GM19467 (cell line): ENCODE measurements at regions not wholly inside any gene's neighbourhood (a gene's known extent, or its start where the extent isn't known, plus 50 kb on each side); places are given as distances from the start of the nearest gene placed in this dataset.
"Not testable (repeated sequence)": the region's sequence is repeated elsewhere in the genome, so short reads cannot be mapped to it uniquely, and the experiment has no call there.

Source experiments
- ATAC-seq: cut with Tn5 transposase; IDR thresholded peaks from one replicate; pipeline ENCODE4 v1.9.1; 2021; ENCODE audit warnings: mild to moderate bottlenecking, moderate library complexity; ENCODE audit not compliant: unreplicated experiment

DNA sequence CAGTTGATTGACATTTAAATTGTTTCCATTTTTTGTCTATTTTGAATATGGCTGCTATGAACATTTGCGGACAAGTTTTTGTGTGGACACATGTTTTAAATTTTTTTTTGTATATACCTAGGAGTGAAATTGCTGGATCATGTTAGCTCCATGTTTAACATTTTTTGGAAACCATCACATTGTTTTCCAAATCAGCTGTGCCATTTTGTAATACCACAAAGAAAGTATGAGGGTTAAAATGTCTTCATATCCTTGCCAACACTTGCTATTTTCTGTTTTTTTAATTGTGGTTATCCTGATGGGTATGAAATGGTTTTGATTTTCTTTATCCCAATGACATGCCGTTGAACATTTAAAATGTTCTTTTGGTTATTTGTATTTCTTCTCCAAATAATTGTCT is 52.1 kb downstream of the CARTPT start:
- no peak for ATAC-seq

DNA sequence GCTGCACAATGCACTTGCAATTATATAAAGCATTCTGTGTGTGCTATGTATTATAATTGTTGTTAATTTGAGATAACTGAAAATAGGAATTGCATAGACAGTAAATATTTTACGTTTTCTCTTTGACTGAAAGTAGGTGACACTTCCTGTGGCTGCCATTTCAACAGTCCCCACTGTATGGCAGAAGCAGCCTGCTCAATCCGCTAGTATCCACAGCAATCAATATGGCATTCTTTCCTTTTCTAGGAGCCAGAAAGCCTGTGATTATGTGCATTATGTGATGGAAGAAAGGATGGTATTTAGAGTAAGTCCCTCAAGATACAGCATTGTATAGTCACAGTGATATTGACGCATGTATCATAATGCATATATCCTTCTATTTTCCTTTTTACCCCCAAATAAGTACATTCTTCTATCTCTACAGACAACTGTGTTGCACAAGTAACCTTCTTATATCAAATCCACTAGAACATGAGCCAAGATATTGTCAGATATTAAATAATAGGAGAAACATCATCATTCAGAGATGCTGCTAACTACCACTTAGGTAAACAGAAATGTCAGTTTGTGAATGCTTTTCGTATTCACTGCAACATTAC is 59.7 kb downstream of the CARTPT start:
- no peak for ATAC-seq

DNA sequence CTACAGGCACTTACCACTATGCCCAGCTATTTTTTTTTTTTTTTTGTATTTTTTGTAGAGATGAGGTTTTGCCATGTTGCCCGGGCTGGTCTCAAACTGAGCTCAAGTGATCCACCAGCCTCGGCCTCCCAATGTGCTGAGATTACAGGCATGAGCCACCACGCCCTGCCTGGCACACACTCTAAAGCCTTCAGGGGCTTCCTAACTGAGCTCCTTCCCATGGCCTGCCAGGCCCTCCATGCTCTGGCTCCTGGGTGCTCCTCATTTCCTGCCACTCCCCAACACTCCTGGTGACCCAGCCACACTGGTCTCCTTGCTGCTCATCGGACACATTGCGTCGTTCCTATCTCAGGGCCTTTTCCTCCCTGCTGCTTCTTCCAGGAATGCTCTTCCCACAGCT is 61.5 kb downstream of the CARTPT start:
- no peak for ATAC-seq

DNA sequence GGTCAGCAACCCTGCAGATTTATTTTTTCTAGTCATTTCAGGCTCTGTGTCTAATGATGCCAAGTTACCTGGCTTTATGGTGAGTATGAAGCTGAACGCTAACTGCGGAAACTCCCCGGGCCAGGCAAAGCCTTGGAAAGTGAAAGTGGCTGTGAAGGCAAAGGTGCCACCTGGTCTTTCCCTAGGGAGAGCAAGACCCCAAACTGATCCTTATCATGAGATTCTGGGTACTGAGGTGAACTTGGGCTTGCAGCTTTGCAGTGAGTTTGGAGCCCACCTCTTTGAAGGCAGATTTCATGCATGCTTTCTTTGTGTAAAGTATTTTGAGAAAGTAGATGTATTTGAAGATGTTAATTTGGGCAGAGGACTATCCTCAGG is 63.3 kb downstream of the CARTPT start:
- no peak for ATAC-seq

DNA sequence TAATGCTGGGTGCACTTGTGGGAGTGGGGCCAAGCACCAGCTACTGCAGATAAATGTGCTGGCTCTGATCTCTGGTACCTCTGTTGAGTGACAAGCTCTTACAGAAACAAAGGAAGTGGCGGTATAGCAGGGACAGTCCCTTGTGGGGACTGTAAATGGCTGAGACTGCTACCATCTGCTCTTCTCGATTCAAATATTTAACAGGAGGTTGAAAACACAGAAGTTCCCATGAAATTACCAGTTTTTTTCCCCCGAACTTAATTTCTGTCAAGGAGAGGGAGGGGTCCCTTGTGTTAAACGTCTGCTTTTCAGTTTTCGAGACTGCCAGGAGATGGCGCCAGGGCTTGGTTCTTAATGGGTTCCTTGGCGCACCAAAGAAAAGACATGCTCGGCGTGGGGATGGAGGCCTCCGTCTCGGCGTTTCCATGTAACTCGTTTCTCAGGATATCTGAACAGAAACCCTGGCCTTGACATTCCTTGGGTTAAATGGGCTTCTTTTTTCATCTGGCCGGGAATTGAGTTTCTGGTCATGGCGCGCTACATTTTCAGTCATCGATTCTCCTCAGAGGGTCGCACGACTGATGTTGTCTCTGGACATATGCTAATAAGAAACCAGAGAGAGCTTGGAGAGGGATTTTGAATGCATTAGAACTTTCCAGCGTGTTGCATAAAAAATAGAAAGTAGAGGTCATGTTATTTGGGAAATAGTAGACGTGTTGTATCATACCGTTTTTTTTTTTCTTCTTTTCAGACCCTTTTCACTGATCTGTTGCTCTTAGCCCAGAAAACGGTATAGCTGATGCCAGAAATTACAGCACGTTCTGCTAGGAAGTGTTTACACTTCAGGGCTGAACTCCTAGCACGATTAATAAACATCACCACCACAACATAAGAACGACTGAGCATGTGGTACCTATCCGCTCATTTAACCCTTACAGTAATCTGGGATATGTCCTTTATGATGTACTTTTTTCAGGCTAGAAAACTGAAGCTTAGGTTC is 64.0 kb downstream of the CARTPT start:
- peak; percentile 94 for ATAC-seq

DNA sequence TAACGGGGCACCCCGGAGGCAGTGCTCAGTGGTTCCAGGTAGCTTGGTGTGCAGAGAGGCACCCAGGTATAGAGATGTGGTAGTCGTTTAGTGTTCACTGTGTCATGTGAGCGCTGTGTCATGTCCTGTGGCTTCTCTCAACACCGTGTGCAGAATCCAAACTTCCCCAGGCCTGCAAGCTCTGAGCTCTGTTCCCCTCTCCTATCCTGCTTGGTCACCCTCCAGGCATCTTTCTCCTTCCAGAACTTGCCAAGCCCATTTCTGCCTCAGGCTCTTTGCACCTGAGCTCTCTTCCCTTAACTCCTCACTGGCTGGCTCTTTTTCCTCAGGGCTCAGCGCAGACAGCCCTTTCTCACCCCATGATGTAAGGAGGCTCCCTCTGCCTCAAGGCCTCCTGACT is 64.8 kb downstream of the CARTPT start:
- ATAC-seq, result no peak

DNA sequence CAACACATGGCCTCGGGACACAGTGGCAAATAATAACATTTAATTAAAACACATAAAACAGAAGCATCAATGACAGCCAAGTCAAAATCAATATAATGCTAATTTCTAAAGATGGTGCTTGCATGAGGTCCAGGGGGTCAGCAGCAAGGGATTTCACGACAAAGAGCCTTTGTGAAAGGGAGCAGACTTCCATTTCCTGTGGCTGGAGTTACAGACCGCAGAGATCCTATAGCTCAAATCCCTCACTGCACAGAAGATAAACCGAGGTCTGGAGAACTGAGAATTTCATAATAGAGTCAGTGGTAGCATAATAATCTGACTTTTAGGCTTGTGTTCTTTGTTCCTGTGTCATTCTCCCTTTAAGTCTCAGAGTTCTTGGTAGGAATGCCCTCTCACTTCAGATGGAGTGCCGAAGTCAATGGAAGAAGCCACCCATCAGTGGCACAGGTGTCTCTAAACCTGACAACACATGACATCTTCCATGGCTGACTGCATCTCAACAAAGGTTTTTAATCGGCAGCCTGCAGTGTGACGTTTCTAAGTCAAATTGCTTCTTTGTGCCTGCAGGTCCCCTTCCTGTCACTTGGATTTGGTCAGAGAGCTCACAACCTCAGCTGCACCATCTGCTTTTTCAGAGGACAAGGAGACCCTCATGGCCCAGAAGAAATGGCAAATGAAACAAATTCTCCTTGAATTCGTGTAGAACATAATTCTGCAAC is 67.4 kb downstream of the CARTPT start:
- no peak for ATAC-seq

DNA sequence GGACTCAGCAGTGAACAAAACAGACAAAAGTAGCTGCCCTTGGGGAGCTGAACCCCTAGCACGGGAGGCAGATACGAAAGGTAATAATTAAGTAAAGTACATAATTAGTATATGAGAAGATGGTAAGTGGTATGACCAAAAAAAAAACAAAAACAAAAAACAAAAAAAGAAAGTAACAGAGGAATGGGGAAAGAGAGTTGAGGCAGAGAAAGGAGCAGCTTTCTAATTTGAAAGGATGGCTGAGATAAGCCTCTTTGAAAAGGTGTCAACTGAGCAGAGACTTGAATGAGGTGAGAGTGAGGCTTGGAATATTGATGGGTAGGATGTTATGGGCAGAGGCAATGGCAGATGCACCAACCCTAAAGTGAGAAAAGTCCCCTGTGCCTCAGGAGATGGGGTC is 69.7 kb downstream of the CARTPT start:
- no peak for ATAC-seq

DNA sequence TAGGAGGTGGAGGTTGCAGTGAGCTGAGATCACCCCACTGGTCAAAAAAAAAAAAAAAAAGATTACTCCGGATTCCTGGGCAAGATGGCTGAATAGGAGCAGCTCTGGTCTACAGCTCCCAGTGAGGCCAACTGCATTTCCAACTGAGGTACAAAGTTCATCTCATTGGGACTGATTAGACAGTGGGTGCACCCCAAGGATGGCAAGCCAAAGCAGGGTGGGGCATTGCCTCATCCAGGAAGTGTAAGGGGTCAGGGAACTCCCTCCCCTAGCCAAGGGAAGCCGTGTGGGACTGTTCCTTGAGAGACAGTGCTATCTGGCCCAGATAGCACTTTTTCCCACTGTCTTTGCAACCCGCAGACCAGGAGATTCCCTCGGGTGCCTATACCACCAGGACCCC is 70.7 kb downstream of the CARTPT start:
- ATAC-seq, result no peak

DNA sequence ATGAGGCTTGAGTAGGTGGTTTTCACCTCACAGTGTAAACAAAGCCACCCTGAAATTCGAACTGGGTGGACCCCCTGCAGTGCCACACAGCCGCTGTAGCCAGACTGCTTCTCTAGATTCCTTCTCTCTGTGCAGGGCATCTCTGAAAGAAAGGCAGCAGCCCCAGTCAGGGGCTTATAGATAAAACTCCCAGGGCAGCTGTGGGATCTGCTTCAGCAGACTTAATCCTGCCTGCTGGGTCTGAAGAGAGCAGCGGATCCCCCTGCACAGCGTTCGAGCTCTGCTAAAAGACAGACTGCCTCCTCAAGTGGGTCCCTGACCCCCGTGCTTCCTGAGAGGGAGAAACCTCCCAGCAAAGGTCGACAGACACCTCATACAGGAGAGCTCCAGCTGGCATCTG is 71.4 kb downstream of the CARTPT start:
- no peak for ATAC-seq

DNA sequence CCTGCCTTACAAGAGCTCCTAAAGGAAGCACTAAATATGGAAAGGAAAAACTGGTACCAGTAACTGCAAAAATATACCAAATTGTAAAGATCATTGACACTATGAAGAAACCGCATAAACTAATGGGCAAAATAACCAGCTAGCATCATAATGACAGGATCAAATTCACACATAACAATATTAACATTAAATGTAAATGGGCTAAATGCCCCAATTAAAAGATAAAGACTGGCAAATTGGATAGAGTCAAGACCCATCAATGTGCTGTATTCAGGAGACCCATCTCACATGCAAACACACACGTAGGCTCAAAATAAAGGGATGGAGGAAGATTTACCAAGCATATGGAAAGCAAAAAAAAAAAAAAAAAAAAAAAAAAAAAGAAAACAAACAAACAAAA is 73.0 kb downstream of the CARTPT start:
- ATAC-seq, result not testable (repeated sequence)

DNA sequence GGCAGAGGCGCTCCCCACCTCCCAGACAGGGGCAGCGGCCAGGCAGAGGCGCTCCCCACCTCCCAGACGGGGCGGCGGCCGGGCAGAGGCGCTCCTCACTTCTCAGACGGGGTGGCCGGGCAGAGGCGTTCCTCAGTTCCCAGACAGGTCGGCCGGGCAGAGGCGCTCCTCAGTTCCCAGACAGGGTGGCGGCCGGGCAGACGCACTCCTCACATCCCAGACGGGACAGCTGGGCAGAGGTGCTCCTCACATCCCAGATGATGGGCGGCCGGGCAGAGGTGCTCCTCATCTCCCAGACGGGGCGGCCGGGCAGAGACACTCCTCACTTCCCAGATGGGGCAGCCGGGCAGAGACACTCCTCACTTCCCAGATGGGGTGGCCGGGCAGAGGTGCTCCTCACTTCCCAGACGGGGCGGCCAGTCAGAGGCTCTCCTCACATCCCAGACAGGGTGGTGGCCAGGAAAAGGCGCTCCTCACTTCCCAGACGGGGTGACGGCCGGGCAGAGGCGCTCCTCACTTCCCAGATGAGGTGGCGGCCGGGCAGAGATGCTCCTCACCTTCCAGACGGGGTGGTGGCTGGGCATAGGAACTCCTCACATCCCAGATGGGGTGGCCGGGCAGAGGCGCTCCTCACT is 75.1 kb downstream of the CARTPT start:
- no peak for ATAC-seq

DNA sequence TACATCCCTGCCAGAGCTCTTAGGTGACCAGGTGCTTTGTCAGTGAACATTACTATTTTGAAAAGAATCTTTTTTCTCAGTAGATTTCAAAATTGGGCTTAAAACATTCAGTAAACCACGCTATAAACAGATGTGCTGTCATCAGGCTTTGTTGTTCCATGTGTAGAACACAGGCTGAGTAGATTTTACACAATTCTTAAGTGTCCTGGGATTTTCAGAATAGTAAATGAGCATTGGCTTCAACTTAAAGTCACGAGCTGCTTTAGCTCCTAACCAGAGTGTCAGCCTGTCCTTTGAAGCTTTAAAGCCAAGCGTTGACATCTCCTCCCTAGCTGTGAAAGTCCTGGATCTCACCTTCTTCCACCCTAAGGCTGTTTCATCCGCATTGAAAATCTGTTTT is 83.6 kb downstream of the CARTPT start:
- no peak for ATAC-seq

DNA sequence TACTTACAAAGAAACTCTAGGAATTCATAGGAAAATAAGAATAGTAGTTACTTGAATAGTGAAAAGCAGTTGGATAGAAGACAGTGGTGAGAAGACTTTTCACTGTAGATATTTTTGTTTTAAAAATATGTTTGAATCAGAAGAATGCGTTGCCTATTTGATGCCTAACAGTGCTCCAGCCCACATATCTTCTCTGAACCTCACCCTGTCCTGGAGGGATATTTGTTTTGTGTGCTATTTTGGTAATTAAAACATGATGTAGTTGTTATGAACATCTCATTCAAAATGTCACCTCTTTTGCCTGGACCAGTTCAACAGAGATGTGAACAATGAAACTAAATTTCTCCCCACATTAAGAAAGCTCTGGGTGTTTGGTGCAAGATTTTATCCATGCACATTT is 87.6 kb downstream of the CARTPT start:
- no peak for ATAC-seq

DNA sequence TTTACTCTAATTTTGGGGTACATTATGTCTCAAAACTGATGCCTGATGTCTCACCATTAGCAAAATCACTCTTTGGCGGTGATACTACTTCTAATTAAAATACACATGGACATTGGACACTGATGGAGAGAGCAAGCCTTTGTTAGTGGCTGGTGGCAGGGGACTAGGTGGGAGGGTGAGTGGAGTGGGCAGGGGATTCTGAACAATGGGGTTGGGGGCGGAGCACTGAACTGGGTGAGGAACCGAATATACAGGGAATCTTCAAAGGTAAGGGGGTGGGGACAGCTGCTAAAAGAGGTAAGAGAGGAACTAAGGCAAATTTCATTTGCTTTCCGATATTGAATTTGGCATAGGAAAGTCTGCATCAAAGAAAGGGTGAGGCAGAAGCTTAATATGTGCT is 88.8 kb downstream of the CARTPT start:
- ATAC-seq, result no peak

DNA sequence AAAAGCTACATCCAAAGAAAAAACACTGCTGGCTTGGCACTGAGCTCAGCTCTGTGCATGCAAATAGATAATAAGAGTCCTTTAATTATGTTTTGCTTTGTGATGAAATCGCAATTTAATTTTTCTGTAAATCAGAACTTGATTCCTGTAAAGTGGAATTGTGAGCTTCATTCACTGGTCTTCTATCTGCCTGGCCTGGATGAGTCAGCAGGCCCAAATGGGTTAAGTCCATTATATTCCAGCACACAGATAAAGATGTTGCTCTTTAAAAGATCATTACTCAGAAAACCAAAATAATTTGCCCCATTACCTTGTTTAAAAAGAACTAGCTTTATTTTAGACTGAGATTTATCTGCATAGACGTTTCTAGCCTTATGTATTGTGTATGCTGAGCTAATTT is 90.4 kb downstream of the CARTPT start:
- no peak for ATAC-seq

DNA sequence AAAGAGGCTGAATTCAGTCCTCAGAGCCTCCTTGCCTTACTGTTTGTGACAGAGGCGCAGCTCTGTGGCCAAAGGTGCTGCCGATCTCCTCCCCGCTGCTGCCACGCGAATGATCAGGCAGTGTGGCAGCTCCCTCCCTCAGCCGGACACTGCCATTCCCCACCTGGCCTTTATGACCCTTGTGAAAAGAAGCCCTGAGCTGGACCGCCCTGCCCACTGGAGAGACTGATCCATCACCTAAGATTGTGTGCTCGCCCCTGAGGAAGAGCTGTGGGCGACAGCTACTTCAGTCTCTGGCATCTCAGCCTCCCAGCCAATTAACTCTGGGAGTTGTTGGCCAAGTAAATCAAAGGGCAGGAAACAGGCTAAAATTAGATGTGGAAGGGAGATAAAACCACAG is 90.9 kb downstream of the CARTPT start:
- ATAC-seq, result no peak

DNA sequence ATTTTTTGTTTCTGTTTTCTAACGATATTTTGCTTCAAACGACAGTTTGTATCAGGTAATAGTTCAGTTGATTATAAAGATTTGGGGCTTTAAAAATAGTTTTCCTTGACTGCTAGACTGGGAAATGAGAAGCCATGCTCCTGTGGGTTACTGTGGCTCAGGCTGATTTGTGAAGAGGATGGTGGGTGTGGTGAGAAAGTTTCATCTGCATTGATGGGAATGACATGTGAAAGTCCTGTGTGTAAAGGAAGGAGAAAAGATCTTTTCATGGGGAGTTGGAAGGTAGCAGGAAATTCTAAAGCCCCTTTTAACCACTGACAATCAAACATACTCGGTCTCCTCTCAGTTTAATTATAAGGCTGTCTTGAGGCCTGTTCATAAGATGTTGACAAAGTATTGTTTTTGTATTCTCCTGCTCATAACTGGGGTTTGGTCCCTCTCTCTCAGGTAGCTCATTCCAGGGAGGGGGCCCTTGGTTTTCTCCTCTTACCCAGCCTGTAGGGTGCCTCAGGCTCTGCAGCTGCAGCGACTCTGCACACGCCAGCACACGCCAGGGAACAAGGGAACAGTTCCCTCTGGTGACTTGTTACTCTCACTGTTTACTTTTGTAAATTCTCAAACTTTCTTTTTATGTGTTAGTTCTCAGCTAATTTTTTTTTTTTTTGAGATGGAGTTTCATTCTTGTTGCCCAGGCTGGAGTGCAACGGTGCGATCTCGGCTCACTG is 91.6 kb downstream of the CARTPT start:
- no peak for ATAC-seq

DNA sequence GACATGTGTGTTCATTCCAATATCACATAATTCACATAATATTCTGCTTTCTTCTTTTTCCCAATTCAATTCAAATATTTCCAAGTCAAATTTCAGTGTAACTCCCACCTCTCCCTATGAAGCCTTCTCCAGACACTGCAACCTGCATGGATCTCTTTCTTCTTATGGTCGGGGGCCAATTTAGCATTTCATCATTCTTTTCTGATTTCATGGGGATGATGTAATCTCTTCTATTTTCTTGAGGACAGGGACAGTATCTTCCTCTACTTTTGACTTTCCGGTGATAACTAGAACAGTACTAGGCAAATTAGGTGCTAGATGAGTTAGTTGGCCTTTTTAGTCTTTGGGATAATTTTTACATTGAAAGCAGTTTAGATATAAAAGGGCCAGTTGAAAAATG is 92.7 kb downstream of the CARTPT start:
- ATAC-seq, result no peak

DNA sequence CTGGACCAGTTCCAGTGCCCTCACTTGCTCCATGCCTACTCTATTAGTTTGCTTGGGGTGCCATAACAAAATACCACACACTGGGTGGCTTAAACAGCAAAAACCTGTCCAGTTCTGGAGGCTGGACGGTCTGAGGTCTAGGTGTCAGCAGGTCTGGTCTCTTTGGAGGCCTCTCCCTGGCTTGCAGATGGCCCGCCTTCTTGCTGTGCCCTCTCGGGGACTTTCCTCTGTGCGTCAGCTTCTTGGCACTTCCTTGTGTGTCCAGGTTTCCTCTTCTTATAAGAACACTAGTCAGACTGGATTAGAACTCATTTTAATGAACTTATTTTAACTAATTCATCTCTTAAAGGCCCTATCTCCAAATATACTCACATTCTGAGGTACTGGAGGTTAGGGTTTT is 97.2 kb downstream of the CARTPT start:
- ATAC-seq, result no peak

DNA sequence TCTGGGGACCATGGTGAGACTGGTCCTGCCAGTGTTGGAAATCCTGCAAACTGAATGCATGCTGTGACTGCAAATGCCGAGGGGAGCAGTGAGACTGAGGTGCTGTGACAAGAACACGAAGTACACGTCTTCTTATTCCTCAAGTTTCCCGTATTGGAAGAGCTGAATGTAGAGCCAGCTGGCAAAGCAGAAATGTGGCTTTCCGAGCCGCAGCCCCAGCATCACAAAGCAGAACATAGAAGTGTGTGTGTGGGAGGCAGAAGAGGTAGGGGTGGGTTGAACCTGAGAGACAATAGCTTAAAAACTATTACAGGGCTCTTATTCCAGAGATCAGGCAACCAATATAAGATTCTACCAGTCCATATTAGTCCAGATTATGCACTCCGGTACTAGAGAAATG is 98.8 kb downstream of the CARTPT start:
- ATAC-seq, result no peak
